Brain pericyte (primary cell): ENCODE measurements at regions not wholly inside any gene's neighbourhood (a gene's known extent, or its start where the extent isn't known, plus 50 kb on each side); places are given as distances from the start of the nearest gene placed in this dataset.
"Not testable (repeated sequence)": the region's sequence is repeated elsewhere in the genome, so short reads cannot be mapped to it uniquely, and the experiment has no call there.

Experiments used
- DNase-seq: peaks from one replicate; pipeline ENCODE4 v3.0.0-alpha.2; 2012; ENCODE audit warnings: low read depth, low spot score

- no peak for DNase-seq
Observed at GRCh38 chr18:26650310-26651268, 102.2 kb upstream of the KCTD1 start.

GRCh38 chr18:26649193-26649543 is 100.8 kb upstream of the KCTD1 start:
- no peak for DNase-seq

GRCh38 chr18:26648509-26649192 is 100.3 kb upstream of the KCTD1 start:
- DNase-seq, result no peak

GRCh38 chr18:26646901-26647300 is 98.5 kb upstream of the KCTD1 start:
- DNase-seq, result no peak

- no peak for DNase-seq
Observed at GRCh38 chr18:26642440-26643348, 94.3 kb upstream of the KCTD1 start.

GRCh38 chr18:26640541-26640940 is 92.2 kb upstream of the KCTD1 start:
- DNase-seq, result no peak

GRCh38 chr18:26639149-26639548 is 90.8 kb upstream of the KCTD1 start:
- no peak for DNase-seq

- DNase-seq, result no peak
Observed at GRCh38 chr18:26637983-26638382, 89.6 kb upstream of the KCTD1 start.

- DNase-seq, result no peak
Observed at GRCh38 chr18:26637324-26637723, 89.0 kb upstream of the KCTD1 start.

GRCh38 chr18:26635466-26635865 is 87.1 kb upstream of the KCTD1 start:
- no peak for DNase-seq

- DNase-seq, result no peak
Observed at GRCh38 chr18:26634631-26635030, 86.3 kb upstream of the KCTD1 start.

GRCh38 chr18:26631135-26631534 is 82.8 kb upstream of the KCTD1 start:
- DNase-seq, result no peak

GRCh38 chr18:26630596-26630995 is 82.2 kb upstream of the KCTD1 start:
- DNase-seq, result no peak

GRCh38 chr18:26628017-26628416 is 79.7 kb upstream of the KCTD1 start:
- no peak for DNase-seq

GRCh38 chr18:26624443-26624842 is 76.1 kb upstream of the KCTD1 start:
- no peak for DNase-seq

- not testable (repeated sequence) for DNase-seq
Observed at GRCh38 chr18:26623314-26623713, 75.0 kb upstream of the KCTD1 start.

GRCh38 chr18:26621161-26622026 is 73.0 kb upstream of the KCTD1 start:
- DNase-seq, result no peak

- no peak for DNase-seq
Observed at GRCh38 chr18:26619350-26619749, 71.0 kb upstream of the KCTD1 start.

GRCh38 chr18:26618135-26618534 is 69.8 kb upstream of the KCTD1 start:
- DNase-seq, result no peak

- DNase-seq, result peak; percentile 3
Observed at GRCh38 chr18:26617151-26617554, 68.8 kb upstream of the KCTD1 start.

- no peak for DNase-seq
Observed at GRCh38 chr18:26614374-26614773, 66.0 kb upstream of the KCTD1 start.
